Fibroblast of pulmonary artery (primary cell): ENCODE measurements at regions not wholly inside any gene's neighbourhood (a gene's known extent, or its start where the extent isn't known, plus 50 kb on each side); places are given as distances from the start of the nearest gene placed in this dataset.
A peak's percentile ranks its signal among the peaks of the same experiment; 100 is the strongest.
"Not testable (repeated sequence)": the region's sequence is repeated elsewhere in the genome, so short reads cannot be mapped to it uniquely, and the experiment has no call there.

ENCODE experiments used
- DNase-seq: peaks from one replicate; pipeline ENCODE4 v3.0.0-alpha.2; 2010; ENCODE audit warnings: low read depth
- H3K4me3 ChIP-seq: replicated peaks from 2 replicates; pipeline ENCODE4 v1.5.1; 2011; ENCODE audit warnings: low read depth, mild to moderate bottlenecking, control low read depth, low read length, moderate library complexity
- CTCF ChIP-seq: IDR thresholded peaks from 2 replicates; pipeline ENCODE4 v1.5.1; 2011; ENCODE audit warnings: mild to moderate bottlenecking, control low read depth, low read length, inconsistent platforms; ENCODE audit errors: missing control alignments

GRCh38 chr1:58949551-58950220 is 165.8 kb upstream of the JUN start:
- no peak for DNase-seq
- no peak overlapping the region for H3K4me3 ChIP-seq
- TF ChIP-seq CTCF, result no peak

- no peak for DNase-seq
- TF ChIP-seq CTCF, result no peak
- H3K4me3 ChIP-seq, result no peak overlapping the region
Observed at GRCh38 chr1:58950897-58951296, 167.1 kb upstream of the JUN start.

GRCh38 chr1:58953951-58954350 is 170.1 kb upstream of the JUN start:
- not testable (repeated sequence) for H3K4me3 ChIP-seq, DNase-seq

GRCh38 chr1:58963287-58963686 is 179.4 kb upstream of the JUN start:
- not testable (repeated sequence) for DNase-seq, H3K4me3 ChIP-seq

- no peak for DNase-seq
- TF ChIP-seq CTCF, result no peak
Observed at GRCh38 chr1:58964428-58964827, 180.6 kb upstream of the JUN start.

GRCh38 chr1:58964880-58965279 is 181.0 kb upstream of the JUN start:
- H3K4me3 ChIP-seq, result no peak overlapping the region
- DNase-seq, result peak; percentile 61
- TF ChIP-seq CTCF, result no peak

More at GRCh38 chr1:58964428-58964827, 180.6 kb upstream of the JUN start:
- H3K4me3 ChIP-seq, result no peak overlapping the region

- no peak overlapping the region for H3K4me3 ChIP-seq
- TF ChIP-seq CTCF, result no peak
- no peak for DNase-seq
Observed at GRCh38 chr1:58966103-58966916, 182.5 kb upstream of the JUN start.
